GM12865 (cell line): ENCODE measurements at regions not wholly inside any gene's neighbourhood (a gene's known extent, or its start where the extent isn't known, plus 50 kb on each side); places are given as distances from the start of the nearest gene placed in this dataset.

Source experiments
- DNase-seq: peaks from one replicate; pipeline ENCODE4 v3.0.0; 2010; ENCODE audit warnings: low read depth
- H3K4me3 ChIP-seq: 2 replicates; pipeline ENCODE4 v1.5.1; 2011; ENCODE audit warnings: mild to moderate bottlenecking, low read depth, low read length, control low read depth
- TF ChIP-seq, protein P1 (sequence below): IDR thresholded peaks from 2 replicates; pipeline ENCODE4 v1.5.1; 2011; ENCODE audit warnings: low read length, control low read depth, low read depth, inconsistent platforms; ENCODE audit not compliant: insufficient read depth; ENCODE audit errors: missing control alignments

DNA sequence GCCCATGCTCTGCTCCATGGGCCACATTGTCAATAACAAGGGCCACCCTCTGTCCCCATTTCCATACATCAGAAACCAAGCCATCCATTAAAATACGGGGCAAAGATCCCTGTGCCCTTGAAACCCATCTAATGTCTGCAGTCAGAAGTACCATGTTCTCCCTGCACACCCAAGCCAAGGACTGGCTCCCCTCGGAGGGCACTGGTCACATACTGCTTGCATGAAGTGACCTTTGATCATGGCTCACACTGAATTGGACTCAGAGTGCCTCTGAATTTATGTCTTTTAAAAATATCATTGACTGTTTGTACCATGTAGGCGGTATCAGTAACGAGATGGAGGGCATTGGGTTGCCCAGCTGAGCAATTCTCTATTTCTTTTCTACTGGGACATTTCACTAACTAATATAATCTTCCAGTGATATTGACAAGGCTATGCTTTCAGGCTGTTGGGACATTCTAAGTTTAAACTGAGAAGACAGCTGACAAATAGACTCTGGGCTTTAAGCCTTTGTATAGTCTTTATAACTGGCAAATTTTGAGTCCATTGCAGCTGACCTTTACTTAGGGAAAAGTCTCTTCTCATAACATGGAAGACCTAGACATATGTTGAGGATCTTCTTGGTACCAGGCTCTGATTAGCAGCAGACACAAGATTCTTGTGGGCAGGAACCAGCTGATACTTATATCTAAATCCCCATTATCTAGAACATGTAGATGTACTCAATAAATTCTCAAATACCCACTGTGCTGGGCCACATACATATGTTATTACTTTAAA lies 214.3 kb downstream of the MYCN start:
- TF ChIP-seq, protein P1, sequence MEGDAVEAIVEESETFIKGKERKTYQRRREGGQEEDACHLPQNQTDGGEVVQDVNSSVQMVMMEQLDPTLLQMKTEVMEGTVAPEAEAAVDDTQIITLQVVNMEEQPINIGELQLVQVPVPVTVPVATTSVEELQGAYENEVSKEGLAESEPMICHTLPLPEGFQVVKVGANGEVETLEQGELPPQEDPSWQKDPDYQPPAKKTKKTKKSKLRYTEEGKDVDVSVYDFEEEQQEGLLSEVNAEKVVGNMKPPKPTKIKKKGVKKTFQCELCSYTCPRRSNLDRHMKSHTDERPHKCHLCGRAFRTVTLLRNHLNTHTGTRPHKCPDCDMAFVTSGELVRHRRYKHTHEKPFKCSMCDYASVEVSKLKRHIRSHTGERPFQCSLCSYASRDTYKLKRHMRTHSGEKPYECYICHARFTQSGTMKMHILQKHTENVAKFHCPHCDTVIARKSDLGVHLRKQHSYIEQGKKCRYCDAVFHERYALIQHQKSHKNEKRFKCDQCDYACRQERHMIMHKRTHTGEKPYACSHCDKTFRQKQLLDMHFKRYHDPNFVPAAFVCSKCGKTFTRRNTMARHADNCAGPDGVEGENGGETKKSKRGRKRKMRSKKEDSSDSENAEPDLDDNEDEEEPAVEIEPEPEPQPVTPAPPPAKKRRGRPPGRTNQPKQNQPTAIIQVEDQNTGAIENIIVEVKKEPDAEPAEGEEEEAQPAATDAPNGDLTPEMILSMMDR: no peak
- no peak for DNase-seq

DNA sequence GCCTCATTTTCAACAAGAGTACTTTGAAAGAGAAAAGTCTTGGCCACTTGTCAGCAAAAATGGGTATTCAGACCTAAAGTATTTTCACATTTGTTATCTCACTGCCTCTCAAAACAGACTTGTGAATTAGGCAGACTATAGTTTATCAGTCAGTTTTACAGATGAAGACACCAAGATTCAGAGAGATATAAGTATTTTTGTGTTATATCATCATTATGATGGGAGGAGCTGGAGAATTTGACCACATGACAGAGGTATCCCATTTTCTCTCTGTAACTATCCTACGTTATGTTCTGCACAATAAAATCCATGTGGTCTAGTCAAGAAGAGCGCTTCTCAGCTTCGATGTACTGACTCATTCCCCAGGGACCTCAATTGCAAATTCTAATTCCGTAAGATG lies 213.7 kb downstream of the MYCN start:
- TF ChIP-seq, protein P1: no peak
- DNase-seq: no peak
- no peak overlapping the region for H3K4me3 ChIP-seq

More for the DNA sequence above, 214.3 kb downstream of the MYCN start:
- no peak overlapping the region for H3K4me3 ChIP-seq

DNA sequence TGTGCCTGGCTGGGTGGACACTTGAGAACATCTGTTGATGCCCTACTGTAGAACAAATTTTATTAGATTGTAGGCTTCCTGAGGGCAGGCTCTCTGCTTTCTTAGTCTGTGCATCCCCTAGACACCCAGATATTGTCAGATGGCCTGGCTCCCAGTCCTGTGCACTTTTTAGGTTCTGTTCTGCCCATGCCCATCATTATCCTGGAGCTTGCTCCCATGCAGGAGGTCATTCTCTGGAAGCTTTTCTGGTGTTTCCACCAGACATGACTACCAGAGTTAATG lies 213.3 kb downstream of the MYCN start:
- TF ChIP-seq, protein P1: no peak
- DNase-seq: no peak
- no peak overlapping the region for H3K4me3 ChIP-seq

DNA sequence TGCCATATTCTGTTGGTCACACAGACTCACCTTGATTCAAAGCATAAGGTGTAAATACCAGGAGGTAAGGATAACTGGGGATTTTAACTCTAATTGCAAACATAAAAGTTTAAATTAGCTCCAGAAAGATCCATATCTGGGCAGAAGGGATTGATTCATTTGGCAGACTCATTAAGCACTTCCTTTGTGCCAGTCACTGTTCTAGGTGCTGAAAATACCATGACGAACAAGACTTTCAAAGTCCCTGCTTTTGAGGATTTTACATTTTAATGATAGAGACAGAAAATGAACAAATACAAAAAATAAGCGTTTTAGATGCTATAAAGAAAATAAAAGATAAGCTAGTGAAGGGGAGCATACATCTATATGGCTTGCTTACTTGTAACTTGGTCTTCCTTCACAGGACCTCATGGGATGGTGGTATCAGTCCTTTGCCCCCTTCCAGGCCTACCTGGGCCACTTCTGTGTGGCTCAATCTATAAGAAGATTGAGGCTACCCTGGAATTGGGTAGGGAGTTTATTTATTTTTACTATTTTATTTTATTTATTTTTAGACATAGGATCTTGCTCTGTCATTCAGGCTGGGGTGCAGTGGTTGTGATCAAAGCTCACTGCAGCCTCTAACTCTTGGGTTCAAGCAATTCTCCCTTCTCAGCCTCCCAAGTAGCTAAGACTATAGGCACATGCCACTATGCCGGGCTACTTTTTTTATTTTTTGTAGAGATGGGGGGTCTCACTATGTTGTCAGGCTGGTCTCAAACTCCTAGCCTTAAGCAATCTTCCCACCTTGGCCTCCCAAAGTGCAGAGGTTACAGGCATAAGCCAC lies 212.8 kb downstream of the MYCN start:
- TF ChIP-seq, protein P1: no peak

GRCh38 chr2:16152071-16152927 lies 211.9 kb downstream of the MYCN start:
- H3K4me3 ChIP-seq: no peak overlapping the region
- TF ChIP-seq, protein P1: no peak
- no peak for DNase-seq

More for the DNA sequence above, 212.8 kb downstream of the MYCN start:
- DNase-seq: no peak
- no peak overlapping the region for H3K4me3 ChIP-seq

DNA sequence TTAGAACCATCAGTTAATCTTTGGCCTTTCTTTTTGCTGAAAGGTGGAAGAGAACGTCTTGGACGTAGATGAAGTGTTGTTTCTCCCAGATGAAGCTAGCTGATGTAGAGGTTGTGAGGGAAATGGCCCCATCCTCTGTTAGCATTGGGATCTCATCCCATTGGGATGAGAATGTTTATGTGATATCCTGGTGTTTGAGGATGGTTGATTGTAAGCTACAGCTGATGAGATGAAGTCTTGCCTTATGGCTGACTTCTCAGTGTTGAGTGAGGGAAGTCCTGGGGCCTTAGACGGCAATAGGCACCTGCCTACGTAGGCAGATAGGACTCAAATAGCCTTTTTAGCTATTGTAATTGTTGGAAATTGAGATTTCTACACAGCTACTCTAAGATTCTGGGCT lies 211.3 kb downstream of the MYCN start:
- DNase-seq: no peak
- H3K4me3 ChIP-seq: no peak overlapping the region
- TF ChIP-seq, protein P1: no peak
